Loucy (cell line): ENCODE measurements at regions not wholly inside any gene's neighbourhood (a gene's known extent, or its start where the extent isn't known, plus 50 kb on each side); places are given as distances from the start of the nearest gene placed in this dataset.

ENCODE experiments used
- H2AFZ ChIP-seq: fragments of 200-600 bp; sonication (generic); 2 replicates; pipeline ENCODE4 v1.6.0; 2016; ENCODE audit warnings: antibody characterized with exemption, mild to moderate bottlenecking, low read length, moderate library complexity
- H3F3A ChIP-seq: fragments of 200-600 bp; 2 replicates; pipeline ENCODE4 v1.6.0; 2016; ENCODE audit warnings: antibody characterized with exemption, low read depth, mild to moderate bottlenecking
- H3K27me3 ChIP-seq: fragments of 200-600 bp; sonication (generic); 2 replicates; pipeline ENCODE4 v1.6.1; 2014; ENCODE audit warnings: low read length, mild to moderate bottlenecking; ENCODE audit not compliant: insufficient read depth, poor library complexity, severe bottlenecking
- H3K36me3 ChIP-seq: fragments of 200-600 bp; sonication (generic); 2 replicates; pipeline ENCODE4 v1.6.1; 2016; ENCODE audit warnings: low read length; ENCODE audit not compliant: insufficient read depth
- H3K4me1 ChIP-seq: fragments of 200-600 bp; sonication (generic); 2 replicates; pipeline ENCODE4 v1.5.1; 2014; ENCODE audit warnings: low read length, mild to moderate bottlenecking; ENCODE audit not compliant: insufficient read depth, poor library complexity, severe bottlenecking
- H3K4me2 ChIP-seq: fragments of 200-600 bp; sonication (generic); 2 replicates; pipeline ENCODE4 v1.6.0; 2014; ENCODE audit warnings: antibody characterized with exemption, low read length, low read depth, mild to moderate bottlenecking; ENCODE audit not compliant: poor library complexity, severe bottlenecking
- H3K4me3 ChIP-seq: fragments of 200-600 bp; sonication (generic); 2 replicates; pipeline ENCODE4 v1.5.1; 2014; ENCODE audit warnings: low read length, mild to moderate bottlenecking, mixed read lengths; ENCODE audit not compliant: poor library complexity, severe bottlenecking
- H3K79me2 ChIP-seq: fragments of 200-600 bp; sonication (generic); 2 replicates; pipeline ENCODE4 v1.6.1; 2014; ENCODE audit warnings: low read length; ENCODE audit not compliant: insufficient read depth
- H3K9ac ChIP-seq: fragments of 200-600 bp; sonication (generic); 2 replicates; pipeline ENCODE4 v1.6.0; 2014; ENCODE audit warnings: mild to moderate bottlenecking, low read depth, low read length, moderate library complexity; ENCODE audit not compliant: poor library complexity, severe bottlenecking
- H3K9me2 ChIP-seq: fragments of 200-600 bp; sonication (generic); replicated peaks from 2 replicates; pipeline ENCODE4 v1.6.1; 2016; ENCODE audit warnings: low read depth, low read length, mixed read lengths
- H3K9me3 ChIP-seq: fragments of 200-600 bp; sonication (generic); 2 replicates; pipeline ENCODE4 v1.6.1; 2014; ENCODE audit warnings: mild to moderate bottlenecking, antibody characterized with exemption, low read length, low read depth; ENCODE audit not compliant: insufficient read depth
- H4K20me1 ChIP-seq: fragments of 200-600 bp; sonication (generic); 2 replicates; pipeline ENCODE4 v1.6.0; 2014; ENCODE audit warnings: antibody characterized with exemption, low read length, mild to moderate bottlenecking; ENCODE audit not compliant: insufficient read depth, poor library complexity, severe bottlenecking
- CTCF ChIP-seq: fragments of 200-600 bp; sonication (generic); conservative IDR thresholded peaks from 2 replicates; pipeline ENCODE4 v1.5.1; 2014; ENCODE audit warnings: mild to moderate bottlenecking, antibody characterized with exemption, low read length
- EZH2phosphoT487 ChIP-seq: fragments of 200-600 bp; IDR thresholded peaks from 2 replicates; pipeline ENCODE4 v1.6.1; 2018; ENCODE audit warnings: antibody characterized with exemption, mild to moderate bottlenecking, moderate library complexity, borderline replicate concordance

GRCh38 chr15:38789566-38789965 is 225.0 kb upstream of the RASGRP1 start:
- H2AFZ ChIP-seq, result no peak overlapping the region
- no peaks in the 10 kb centered on the region for H3K4me1 ChIP-seq
- H3K9me3 ChIP-seq, result no peaks in the 10 kb centered on the region
- no peaks in the 10 kb centered on the region for H3K79me2 ChIP-seq
- H4K20me1 ChIP-seq, result no peaks in the 10 kb centered on the region
- H3K4me3 ChIP-seq, result no peak overlapping the region
- H3F3A ChIP-seq, result no peaks in the 10 kb centered on the region
- no peak overlapping the region for H3K9ac ChIP-seq
- no peak overlapping the region for H3K4me2 ChIP-seq
- H3K36me3 ChIP-seq, result no peaks in the 10 kb centered on the region
- TF ChIP-seq CTCF (no peak), EZH2phosphoT487 (no peak)
- H3K9me2 ChIP-seq, result no peaks in the 10 kb centered on the region
- no peaks in the 10 kb centered on the region for H3K27me3 ChIP-seq

- Histone ChIP-seq H3K27me3 (no peaks in the 10 kb centered on the region), H3K9me3 (no peaks in the 10 kb centered on the region), H4K20me1 (no peaks in the 10 kb centered on the region), H3K4me3 (no peak overlapping the region), H3K9ac (no peak overlapping the region), H3K9me2 (no peaks in the 10 kb centered on the region), H3K4me2 (no peak overlapping the region), H3K79me2 (no peaks in the 10 kb centered on the region), H3F3A (no peaks in the 10 kb centered on the region), H3K4me1 (no peaks in the 10 kb centered on the region), H2AFZ (no peak overlapping the region), H3K36me3 (no peaks in the 10 kb centered on the region)
- TF ChIP-seq CTCF (no peak), EZH2phosphoT487 (no peak)
These were observed 228.7 kb upstream of the RASGRP1 start for GRCh38 chr15:38793206-38793810.

- Histone ChIP-seq H3F3A (no peaks in the 10 kb centered on the region), H3K9me2 (no peaks in the 10 kb centered on the region), H3K4me1 (no peaks in the 10 kb centered on the region), H2AFZ (no peak overlapping the region), H3K4me3 (no peak overlapping the region), H4K20me1 (no peaks in the 10 kb centered on the region), H3K27me3 (no peaks in the 10 kb centered on the region), H3K36me3 (no peaks in the 10 kb centered on the region), H3K9ac (no peak overlapping the region), H3K4me2 (no peak overlapping the region), H3K79me2 (no peaks in the 10 kb centered on the region), H3K9me3 (no peaks in the 10 kb centered on the region)
- no peak for TF ChIP-seq CTCF
- no peak for TF ChIP-seq EZH2phosphoT487
These were observed 231.0 kb upstream of the RASGRP1 start for GRCh38 chr15:38795471-38796245.
